ENCODE measurements at regions not wholly inside any gene's neighbourhood (a gene's known extent, or its start where the extent isn't known, plus 50 kb on each side); places are given as distances from the start of the nearest gene placed in this dataset.

DNA sequence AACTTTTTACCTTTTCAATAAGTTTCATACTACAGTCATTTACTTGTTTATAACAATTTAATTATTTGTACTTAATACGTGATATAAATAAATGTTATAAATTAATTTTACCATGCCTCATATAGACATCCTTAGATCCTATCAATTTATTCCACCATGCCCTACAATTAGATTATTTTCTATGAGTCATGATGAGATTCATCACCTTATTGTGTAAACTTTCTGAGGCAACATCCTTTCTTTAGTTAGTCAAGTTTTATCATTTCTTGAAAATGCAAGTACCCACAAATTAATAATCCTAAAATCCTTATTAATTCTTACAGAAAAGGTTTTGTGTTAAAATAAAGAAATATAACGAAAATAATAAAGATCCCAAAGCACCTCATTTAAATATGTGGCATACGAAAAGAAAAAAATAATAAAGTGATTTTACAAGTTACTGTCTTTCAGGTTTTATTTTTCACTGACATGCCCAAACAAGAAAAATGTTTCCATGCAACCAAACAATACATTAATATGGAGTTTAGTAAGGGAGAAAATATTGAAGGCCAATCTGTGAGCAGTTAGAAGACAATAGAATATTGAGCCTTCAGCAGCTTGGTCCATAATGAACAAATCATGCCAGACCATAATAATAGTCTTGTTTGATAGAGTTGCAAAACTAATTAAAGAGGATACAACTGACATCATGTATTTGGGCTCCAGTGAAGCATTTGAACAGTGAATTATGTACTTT is 188.7 kb upstream of the MRPS30 start:
- H3K27me3 ChIP-seq (ENCODE audit: control insufficient read depth, insufficient read depth, low read length), result no peaks in the 10 kb centered on the region

DNA sequence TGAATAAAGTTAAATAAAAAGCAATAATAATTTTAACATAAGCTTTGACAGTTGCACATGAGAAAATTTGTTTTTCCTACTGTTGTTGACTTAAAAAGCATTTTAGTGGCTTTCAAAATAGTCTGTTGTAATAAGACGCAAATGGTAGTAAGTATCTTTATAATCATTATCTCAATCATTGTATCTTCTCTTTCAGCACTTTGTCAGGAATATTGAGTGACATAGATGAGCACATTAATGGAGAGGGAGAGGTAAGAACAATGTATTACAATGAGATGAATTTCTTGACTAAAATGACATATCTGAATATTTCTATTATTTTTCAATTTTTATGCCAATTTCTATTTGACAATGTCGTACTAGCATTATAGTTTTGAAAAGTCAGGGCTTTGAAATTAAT is 193.9 kb upstream of the MRPS30 start:
- Histone ChIP-seq H3K36me3 (ENCODE audit: control insufficient read depth, low read depth, low read length) (no peaks in the 10 kb centered on the region), H3K27ac (ENCODE audit: low read length) (no peak overlapping the region), H3K27me3 (ENCODE audit: control insufficient read depth, insufficient read depth, low read length) (no peaks in the 10 kb centered on the region), H3K4me3 (ENCODE audit: low read length) (no peak overlapping the region), H3K9me3 (ENCODE audit: control insufficient read depth, low read depth, low read length) (no peaks in the 10 kb centered on the region), H3K4me1 (ENCODE audit: control insufficient read depth, low read depth, low read length) (no peaks in the 10 kb centered on the region), H3K9ac (ENCODE audit: low read length) (no peak overlapping the region)

More for the DNA sequence above, 188.7 kb upstream of the MRPS30 start:
- no peak overlapping the region for H3K27ac ChIP-seq (ENCODE audit: low read length)
- no peak overlapping the region for H3K9ac ChIP-seq (ENCODE audit: low read length)
- H3K9me3 ChIP-seq (ENCODE audit: control insufficient read depth, low read depth, low read length), result no peaks in the 10 kb centered on the region
- no peaks in the 10 kb centered on the region for H3K4me1 ChIP-seq (ENCODE audit: control insufficient read depth, low read depth, low read length)
- H3K4me3 ChIP-seq (ENCODE audit: low read length), result no peak overlapping the region
- no peaks in the 10 kb centered on the region for H3K36me3 ChIP-seq (ENCODE audit: control insufficient read depth, low read depth, low read length)

DNA sequence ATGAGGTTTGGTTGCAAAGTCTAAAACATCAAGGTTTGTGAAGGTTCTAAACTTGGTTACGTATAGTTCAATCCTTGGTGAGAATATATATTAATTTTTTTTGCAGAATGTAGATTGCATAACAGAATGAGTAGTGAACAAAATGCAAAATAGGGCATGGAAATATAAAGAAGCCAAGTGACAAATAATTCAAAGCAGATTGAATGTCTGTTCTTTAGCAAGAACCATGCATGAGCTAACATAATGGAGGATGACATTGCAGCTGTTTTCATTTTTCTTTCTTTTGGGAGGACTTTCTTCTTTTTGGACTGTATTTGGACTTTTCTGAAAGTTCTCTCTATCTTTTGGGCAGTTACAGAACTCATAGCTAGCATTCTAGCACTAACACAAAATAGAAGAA is 194.8 kb upstream of the MRPS30 start:
- Histone ChIP-seq H3K9ac (ENCODE audit: low read length) (no peak overlapping the region), H3K36me3 (ENCODE audit: control insufficient read depth, low read depth, low read length) (no peaks in the 10 kb centered on the region), H3K9me3 (ENCODE audit: control insufficient read depth, low read depth, low read length) (no peaks in the 10 kb centered on the region), H3K4me3 (ENCODE audit: low read length) (no peak overlapping the region), H3K27ac (ENCODE audit: low read length) (no peak overlapping the region), H3K27me3 (ENCODE audit: control insufficient read depth, insufficient read depth, low read length) (no peaks in the 10 kb centered on the region), H3K4me1 (ENCODE audit: control insufficient read depth, low read depth, low read length) (no peaks in the 10 kb centered on the region)

DNA sequence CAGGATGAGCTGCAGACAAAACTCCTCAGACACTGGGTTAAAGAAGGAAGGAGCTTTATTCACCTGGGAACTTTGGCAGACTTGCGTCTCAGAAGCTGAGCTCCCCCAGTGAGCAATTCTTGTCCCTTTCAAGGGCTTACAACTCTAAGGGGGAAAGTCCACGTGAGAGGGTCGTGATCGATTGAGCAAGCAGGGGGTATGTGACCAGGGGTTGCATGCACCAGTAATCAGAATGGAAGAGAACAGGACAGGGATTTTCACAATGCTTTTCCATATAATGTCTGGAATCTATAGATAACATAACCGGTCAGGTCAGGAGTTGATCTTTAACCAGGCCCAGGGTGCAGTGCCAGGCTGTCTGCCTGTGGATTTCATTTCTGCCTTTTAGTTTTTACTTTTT is 202.8 kb upstream of the MRPS30 start:
- Histone ChIP-seq H3K4me1 (ENCODE audit: control insufficient read depth, low read depth, low read length) (no peaks in the 10 kb centered on the region), H3K4me3 (ENCODE audit: low read length) (no peak overlapping the region), H3K9ac (ENCODE audit: low read length) (no peak overlapping the region), H3K27me3 (ENCODE audit: control insufficient read depth, insufficient read depth, low read length) (no peaks in the 10 kb centered on the region), H3K9me3 (ENCODE audit: control insufficient read depth, low read depth, low read length) (no peaks in the 10 kb centered on the region), H3K36me3 (ENCODE audit: control insufficient read depth, low read depth, low read length) (no peaks in the 10 kb centered on the region), H3K27ac (ENCODE audit: low read length) (no peak overlapping the region)

DNA sequence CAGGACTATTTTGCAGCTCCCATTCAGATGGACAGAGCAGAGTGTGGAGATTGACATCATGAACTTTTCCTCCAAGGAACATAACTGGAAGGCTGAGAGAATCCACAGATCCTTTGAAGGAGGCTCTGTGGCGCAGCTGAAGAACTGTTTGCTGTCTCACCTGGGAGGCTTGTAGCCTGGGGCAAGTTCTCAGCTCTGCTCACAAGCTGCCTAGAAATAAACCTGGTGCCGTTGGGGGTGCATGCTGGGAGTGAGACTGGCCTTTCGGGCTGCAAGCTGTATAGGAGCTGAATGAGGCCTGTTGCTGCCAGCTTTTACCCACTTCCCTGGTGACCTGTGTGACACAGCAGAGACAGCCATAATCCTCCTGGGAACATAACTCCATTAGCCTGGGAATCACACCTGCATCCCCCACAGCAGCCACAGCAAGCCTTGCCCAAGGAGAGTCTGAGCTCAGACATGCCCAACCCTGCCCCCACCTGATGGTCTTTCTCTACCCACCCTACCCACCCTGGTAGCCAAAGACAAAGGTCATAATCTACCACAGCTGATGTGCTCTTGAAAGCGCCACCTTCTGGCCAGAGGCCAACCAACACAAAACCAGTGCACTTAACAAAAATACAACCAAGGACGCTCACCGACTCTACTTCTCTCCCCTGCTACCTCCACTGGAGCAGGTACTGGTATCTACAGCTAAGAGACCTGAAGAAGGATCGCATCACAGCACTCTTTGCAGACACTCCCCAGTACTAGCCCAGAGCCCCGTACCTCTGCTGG is 205.1 kb upstream of the MRPS30 start:
- H3K4me1 ChIP-seq (ENCODE audit: control insufficient read depth, low read depth, low read length), result no peaks in the 10 kb centered on the region
- H3K4me3 ChIP-seq (ENCODE audit: low read length), result no peak overlapping the region
- no peak overlapping the region for H3K27ac ChIP-seq (ENCODE audit: low read length)
- no peaks in the 10 kb centered on the region for H3K27me3 ChIP-seq (ENCODE audit: control insufficient read depth, insufficient read depth, low read length)
- H3K9ac ChIP-seq (ENCODE audit: low read length), result no peak overlapping the region
- no peaks in the 10 kb centered on the region for H3K36me3 ChIP-seq (ENCODE audit: control insufficient read depth, low read depth, low read length)
- H3K9me3 ChIP-seq (ENCODE audit: control insufficient read depth, low read depth, low read length), result no peaks in the 10 kb centered on the region

DNA sequence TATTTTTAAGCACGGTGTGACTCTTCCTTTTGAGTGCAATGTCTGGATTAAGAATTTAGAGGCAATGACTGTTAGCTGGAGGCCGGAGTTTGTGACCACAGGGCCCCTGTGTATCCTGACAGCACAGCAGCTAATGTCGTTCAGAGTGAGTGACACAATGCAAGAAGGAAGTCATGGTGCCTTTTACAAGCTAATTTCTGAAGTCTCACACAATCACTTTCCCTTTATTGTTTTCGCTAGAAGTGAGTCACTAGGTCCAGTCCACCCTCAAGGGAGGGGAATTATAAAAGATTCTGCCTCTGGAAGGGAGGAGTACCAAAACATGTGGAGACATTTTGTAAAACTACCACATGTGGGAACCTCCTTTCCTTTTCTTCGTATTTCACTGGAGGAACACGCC is 185.5 kb upstream of the FGF10 start:
- H3K27ac ChIP-seq (ENCODE audit: low read length), result no peak overlapping the region
- H3K9me3 ChIP-seq (ENCODE audit: control insufficient read depth, low read depth, low read length), result no peaks in the 10 kb centered on the region
- H3K4me3 ChIP-seq (ENCODE audit: low read length), result no peak overlapping the region
- no peaks in the 10 kb centered on the region for H3K4me1 ChIP-seq (ENCODE audit: control insufficient read depth, low read depth, low read length)
- H3K36me3 ChIP-seq (ENCODE audit: control insufficient read depth, low read depth, low read length), result no peaks in the 10 kb centered on the region
- H3K9ac ChIP-seq (ENCODE audit: low read length), result no peak overlapping the region
- H3K27me3 ChIP-seq (ENCODE audit: control insufficient read depth, insufficient read depth, low read length), result no peaks in the 10 kb centered on the region

DNA sequence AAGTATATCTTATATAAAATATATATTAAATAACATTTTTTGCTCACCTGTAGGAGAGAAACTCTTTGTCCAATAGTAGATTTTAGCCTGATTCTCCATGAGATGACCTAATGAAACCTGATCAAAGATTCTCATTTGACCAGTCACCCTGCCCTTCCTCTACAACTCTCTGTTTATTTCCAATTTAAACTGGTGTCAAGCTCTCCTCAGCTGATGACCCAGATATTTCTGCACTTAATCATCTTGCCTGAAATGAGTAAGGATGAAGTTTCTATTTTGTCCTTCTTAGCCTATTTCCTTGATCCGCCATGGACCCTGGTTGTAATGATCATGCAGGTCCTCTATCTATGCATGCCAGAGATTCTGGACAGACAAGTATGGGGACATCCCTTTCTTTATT is 179.3 kb upstream of the FGF10 start:
- H3K4me3 ChIP-seq (ENCODE audit: low read length), result no peak overlapping the region
- no peaks in the 10 kb centered on the region for H3K27me3 ChIP-seq (ENCODE audit: control insufficient read depth, insufficient read depth, low read length)
- H3K9ac ChIP-seq (ENCODE audit: low read length), result no peak overlapping the region
- no peaks in the 10 kb centered on the region for H3K36me3 ChIP-seq (ENCODE audit: control insufficient read depth, low read depth, low read length)
- no peak overlapping the region for H3K27ac ChIP-seq (ENCODE audit: low read length)
- no peaks in the 10 kb centered on the region for H3K4me1 ChIP-seq (ENCODE audit: control insufficient read depth, low read depth, low read length)
- no peaks in the 10 kb centered on the region for H3K9me3 ChIP-seq (ENCODE audit: control insufficient read depth, low read depth, low read length)

DNA sequence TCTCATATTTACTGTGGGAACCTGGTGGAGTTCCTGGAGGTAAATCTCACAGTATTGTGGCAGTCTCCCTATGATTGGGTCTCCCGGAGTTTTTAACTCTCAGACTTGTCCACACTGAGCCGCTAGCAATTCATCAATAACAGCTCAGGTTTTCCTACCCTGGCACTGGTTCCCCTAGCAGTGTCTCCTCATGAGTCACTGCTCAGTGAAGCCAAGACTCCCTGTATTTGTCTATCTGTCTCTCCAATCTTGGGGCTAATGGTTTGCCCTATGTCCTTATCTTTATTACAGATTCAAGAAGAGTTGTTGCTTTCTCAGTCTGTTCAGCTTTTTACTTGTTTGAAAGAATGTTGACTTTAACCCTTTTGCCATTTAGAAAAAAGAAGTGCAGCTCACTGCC is 176.7 kb upstream of the FGF10 start:
- no peaks in the 10 kb centered on the region for H3K4me1 ChIP-seq (ENCODE audit: control insufficient read depth, low read depth, low read length)
- no peak overlapping the region for H3K9ac ChIP-seq (ENCODE audit: low read length)
- no peaks in the 10 kb centered on the region for H3K27me3 ChIP-seq (ENCODE audit: control insufficient read depth, insufficient read depth, low read length)
- H3K36me3 ChIP-seq (ENCODE audit: control insufficient read depth, low read depth, low read length), result no peaks in the 10 kb centered on the region
- no peaks in the 10 kb centered on the region for H3K9me3 ChIP-seq (ENCODE audit: control insufficient read depth, low read depth, low read length)
- no peak overlapping the region for H3K4me3 ChIP-seq (ENCODE audit: low read length)
- H3K27ac ChIP-seq (ENCODE audit: low read length), result no peak overlapping the region

DNA sequence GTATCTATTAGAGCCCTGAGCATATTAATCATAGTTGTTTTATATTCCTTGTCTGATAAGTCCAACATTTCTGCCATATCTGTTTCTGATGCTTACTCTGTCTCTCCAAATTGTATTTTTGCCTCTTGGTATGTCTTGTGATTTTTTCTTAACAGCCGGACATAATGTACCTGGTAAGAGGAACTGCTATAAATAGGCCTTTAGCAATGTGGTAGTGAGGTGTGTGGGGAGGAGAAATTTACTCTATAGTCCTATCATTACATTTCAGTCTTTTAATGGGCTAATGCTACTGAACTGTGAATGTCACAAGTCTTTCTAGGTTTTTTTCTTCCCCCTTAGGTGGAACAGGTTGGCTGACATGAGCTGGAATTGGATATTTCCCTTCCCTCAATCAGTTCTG is 176.1 kb upstream of the FGF10 start:
- Histone ChIP-seq H3K4me3 (ENCODE audit: low read length) (no peak overlapping the region), H3K36me3 (ENCODE audit: control insufficient read depth, low read depth, low read length) (no peaks in the 10 kb centered on the region), H3K27me3 (ENCODE audit: control insufficient read depth, insufficient read depth, low read length) (no peaks in the 10 kb centered on the region), H3K4me1 (ENCODE audit: control insufficient read depth, low read depth, low read length) (no peaks in the 10 kb centered on the region), H3K9me3 (ENCODE audit: control insufficient read depth, low read depth, low read length) (no peaks in the 10 kb centered on the region), H3K27ac (ENCODE audit: low read length) (no peak overlapping the region), H3K9ac (ENCODE audit: low read length) (no peak overlapping the region)

DNA sequence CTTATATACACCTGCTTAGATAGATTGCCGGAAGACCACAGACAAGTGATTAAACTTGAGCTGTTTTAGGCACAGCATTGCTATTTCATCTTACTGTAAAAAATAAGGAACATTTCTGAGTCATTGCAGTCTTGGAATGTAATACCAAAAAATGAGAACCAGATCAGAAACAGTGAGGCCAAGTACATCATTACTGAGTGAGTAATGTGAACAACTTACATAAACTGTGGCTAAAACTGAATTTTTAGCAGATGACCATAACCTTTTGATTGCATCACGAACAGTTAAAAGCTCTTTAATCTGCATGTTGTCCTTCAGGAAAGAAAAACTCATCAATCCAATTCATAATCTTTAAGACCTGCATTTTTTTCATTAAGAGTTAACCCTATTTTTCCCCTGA is 157.1 kb upstream of the FGF10 start:
- H3K27ac ChIP-seq (ENCODE audit: low read length), result no peak overlapping the region
- H3K9me3 ChIP-seq (ENCODE audit: control insufficient read depth, low read depth, low read length), result no peaks in the 10 kb centered on the region
- H3K27me3 ChIP-seq (ENCODE audit: control insufficient read depth, insufficient read depth, low read length), result no peaks in the 10 kb centered on the region
- no peaks in the 10 kb centered on the region for H3K36me3 ChIP-seq (ENCODE audit: control insufficient read depth, low read depth, low read length)
- no peaks in the 10 kb centered on the region for H3K4me1 ChIP-seq (ENCODE audit: control insufficient read depth, low read depth, low read length)
- H3K4me3 ChIP-seq (ENCODE audit: low read length), result no peak overlapping the region
- no peak overlapping the region for H3K9ac ChIP-seq (ENCODE audit: low read length)

DNA sequence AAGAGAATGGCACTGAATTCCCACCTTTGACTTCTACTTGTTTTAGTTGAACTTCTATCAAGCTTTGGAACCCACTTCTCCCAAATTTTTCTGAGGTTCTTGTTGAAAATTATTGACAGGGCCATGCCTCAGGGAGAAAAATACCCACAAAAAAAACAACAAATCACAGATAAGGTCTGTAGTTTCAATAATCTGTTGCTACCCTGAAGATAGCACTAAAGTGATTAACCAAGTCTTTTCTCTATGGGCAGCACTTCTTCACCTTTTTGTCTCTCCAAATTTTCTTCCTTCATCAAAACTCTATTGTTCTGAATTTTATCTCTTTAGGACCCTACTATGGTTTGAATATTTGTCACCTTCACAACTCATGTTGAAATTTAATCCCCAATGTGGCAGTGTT is 154.3 kb upstream of the FGF10 start:
- no peak overlapping the region for H3K9ac ChIP-seq (ENCODE audit: low read length)
- no peaks in the 10 kb centered on the region for H3K36me3 ChIP-seq (ENCODE audit: control insufficient read depth, low read depth, low read length)
- no peaks in the 10 kb centered on the region for H3K4me1 ChIP-seq (ENCODE audit: control insufficient read depth, low read depth, low read length)
- H3K4me3 ChIP-seq (ENCODE audit: low read length), result no peak overlapping the region
- H3K27me3 ChIP-seq (ENCODE audit: control insufficient read depth, insufficient read depth, low read length), result no peaks in the 10 kb centered on the region
- H3K27ac ChIP-seq (ENCODE audit: low read length), result no peak overlapping the region
- H3K9me3 ChIP-seq (ENCODE audit: control insufficient read depth, low read depth, low read length), result no peaks in the 10 kb centered on the region

DNA sequence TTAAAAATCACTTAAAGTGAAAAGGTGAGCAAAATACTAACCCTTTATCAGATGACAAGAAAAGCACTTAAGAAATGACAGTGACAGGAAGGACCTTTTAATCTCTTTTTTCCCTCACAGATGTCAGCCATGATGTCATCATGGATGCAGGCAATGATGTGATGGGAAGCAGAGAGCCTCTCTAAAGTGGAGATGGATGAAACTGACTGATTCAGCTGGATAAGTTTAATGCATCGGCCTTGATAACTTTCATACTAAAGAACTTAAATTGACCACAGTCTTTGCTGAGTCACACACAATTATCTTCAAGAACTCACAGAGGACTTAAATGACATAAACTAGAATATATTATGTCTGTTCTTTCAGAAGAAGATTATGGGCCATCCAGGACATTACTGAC is 153.2 kb upstream of the FGF10 start:
- Histone ChIP-seq H3K27ac (ENCODE audit: low read length) (no peak overlapping the region), H3K27me3 (ENCODE audit: control insufficient read depth, insufficient read depth, low read length) (no peaks in the 10 kb centered on the region), H3K9ac (ENCODE audit: low read length) (no peak overlapping the region), H3K4me1 (ENCODE audit: control insufficient read depth, low read depth, low read length) (no peaks in the 10 kb centered on the region), H3K4me3 (ENCODE audit: low read length) (no peak overlapping the region), H3K9me3 (ENCODE audit: control insufficient read depth, low read depth, low read length) (no peaks in the 10 kb centered on the region), H3K36me3 (ENCODE audit: control insufficient read depth, low read depth, low read length) (no peaks in the 10 kb centered on the region)

Measured in iPS-18a (cell line).